ENCODE measurements at regions not wholly inside any gene's neighbourhood (a gene's known extent, or its start where the extent isn't known, plus 50 kb on each side); places are given as distances from the start of the nearest gene placed in this dataset.
"Not testable (repeated sequence)": the region's sequence is repeated elsewhere in the genome, so short reads cannot be mapped to it uniquely, and the experiment has no call there.

GRCh38 chr6:121688974-121689373 lies 253.5 kb downstream of the GJA1 start:
- no CpG with 5 or more reads among the region's 2 CpGs for WGBS (ENCODE audit: insufficient coverage)
- DNase-seq (ENCODE audit: low read depth in 4 of 6, low spot score in 6 of 6) = no peak
- Histone ChIP-seq H3K9me3 (ENCODE audit: control insufficient read depth, insufficient read depth, low read length) (no peaks in the 10 kb centered on the region), H3K4me3 (ENCODE audit: low read depth, low read length) (no peak overlapping the region), H3K27me3 (ENCODE audit: control insufficient read depth, insufficient read depth, low read length) (no peaks in the 10 kb centered on the region), H3K4me1 (ENCODE audit: control insufficient read depth, insufficient read depth, low read length) (no peaks in the 10 kb centered on the region), H3K27ac (ENCODE audit: low read depth, low read length) (no peak overlapping the region), H3K36me3 (ENCODE audit: control insufficient read depth, insufficient read depth, low read length) (no peaks in the 10 kb centered on the region)

GRCh38 chr6:121691126-121691551 lies 255.7 kb downstream of the GJA1 start:
- Histone ChIP-seq H3K27ac (ENCODE audit: low read depth, low read length) (no peak overlapping the region), H3K27me3 (ENCODE audit: control insufficient read depth, insufficient read depth, low read length) (no peaks in the 10 kb centered on the region), H3K4me1 (ENCODE audit: control insufficient read depth, insufficient read depth, low read length) (peaks cover 3% of the 10 kb centered on the region), H3K36me3 (ENCODE audit: control insufficient read depth, insufficient read depth, low read length) (no peaks in the 10 kb centered on the region), H3K9me3 (ENCODE audit: control insufficient read depth, insufficient read depth, low read length) (no peaks in the 10 kb centered on the region), H3K4me3 (ENCODE audit: low read depth, low read length) (no peak overlapping the region)
- no peak for DNase-seq (ENCODE audit: low read depth in 4 of 6, low spot score in 6 of 6)
- WGBS (ENCODE audit: insufficient coverage) = 100% methylated on average over 1 of the region's 1 CpG

- Histone ChIP-seq H3K36me3 (ENCODE audit: control insufficient read depth, insufficient read depth, low read length) (no peaks in the 10 kb centered on the region), H3K27me3 (ENCODE audit: control insufficient read depth, insufficient read depth, low read length) (no peaks in the 10 kb centered on the region), H3K9me3 (ENCODE audit: control insufficient read depth, insufficient read depth, low read length) (no peaks in the 10 kb centered on the region), H3K4me3 (ENCODE audit: low read depth, low read length) (no peak overlapping the region), H3K4me1 (ENCODE audit: control insufficient read depth, insufficient read depth, low read length) (peaks cover 3% of the 10 kb centered on the region), H3K27ac (ENCODE audit: low read depth, low read length) (peak overlapping the region; percentile 79)
- WGBS (ENCODE audit: insufficient coverage) = no CpG with 5 or more reads among the region's 3 CpGs
- no peak for DNase-seq (ENCODE audit: low read depth in 4 of 6, low spot score in 6 of 6)
These were observed 258.9 kb downstream of the GJA1 start for GRCh38 chr6:121694389-121694788.

DNA sequence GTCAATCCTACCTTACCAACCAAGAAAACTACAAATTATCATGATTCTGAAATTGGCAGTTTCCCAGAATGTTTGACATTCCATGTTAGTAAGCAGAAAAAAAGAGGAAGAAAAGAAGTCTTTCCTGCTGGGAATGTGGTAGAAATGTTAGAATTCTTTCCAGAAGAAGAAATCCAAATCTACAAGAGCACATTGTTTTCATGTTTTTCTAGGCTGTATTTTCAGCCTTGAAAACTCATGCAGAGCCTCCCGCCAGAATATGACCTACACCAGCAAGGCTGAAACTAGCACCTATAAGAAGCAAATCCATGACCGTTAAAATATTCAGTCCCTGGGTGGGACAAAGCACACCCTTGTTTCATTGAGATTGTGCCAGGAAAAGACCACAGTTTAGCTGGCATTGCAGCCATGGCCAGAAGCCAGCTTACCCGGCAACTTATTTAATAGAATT lies 259.4 kb downstream of the GJA1 start:
- Histone ChIP-seq H3K27me3 (ENCODE audit: control insufficient read depth, insufficient read depth, low read length) (no peaks in the 10 kb centered on the region), H3K4me3 (ENCODE audit: low read depth, low read length) (peak overlapping the region; percentile 6), H3K27ac (ENCODE audit: low read depth, low read length) (peak overlapping the region; percentile 79), H3K36me3 (ENCODE audit: control insufficient read depth, insufficient read depth, low read length) (no peaks in the 10 kb centered on the region), H3K4me1 (ENCODE audit: control insufficient read depth, insufficient read depth, low read length) (peaks cover 3% of the 10 kb centered on the region), H3K9me3 (ENCODE audit: control insufficient read depth, insufficient read depth, low read length) (no peaks in the 10 kb centered on the region)
- peak; percentile 36 to 84 (median 42) for DNase-seq (ENCODE audit: low read depth in 4 of 6, low spot score in 6 of 6)
- WGBS (ENCODE audit: insufficient coverage) = no CpG with 5 or more reads among the region's 3 CpGs

- Histone ChIP-seq H3K27ac (ENCODE audit: low read depth, low read length) (peak overlapping the region; percentile 79), H3K36me3 (ENCODE audit: control insufficient read depth, insufficient read depth, low read length) (no peaks in the 10 kb centered on the region), H3K27me3 (ENCODE audit: control insufficient read depth, insufficient read depth, low read length) (no peaks in the 10 kb centered on the region), H3K4me3 (ENCODE audit: low read depth, low read length) (no peak overlapping the region), H3K9me3 (ENCODE audit: control insufficient read depth, insufficient read depth, low read length) (no peaks in the 10 kb centered on the region), H3K4me1 (ENCODE audit: control insufficient read depth, insufficient read depth, low read length) (peaks cover 3% of the 10 kb centered on the region)
- WGBS (ENCODE audit: insufficient coverage) = 68% methylated on average over 2 of the region's 3 CpGs
- DNase-seq (ENCODE audit: low read depth in 4 of 6, low spot score in 6 of 6) = no peak
These were observed 259.9 kb downstream of the GJA1 start for GRCh38 chr6:121695329-121695728.

DNA sequence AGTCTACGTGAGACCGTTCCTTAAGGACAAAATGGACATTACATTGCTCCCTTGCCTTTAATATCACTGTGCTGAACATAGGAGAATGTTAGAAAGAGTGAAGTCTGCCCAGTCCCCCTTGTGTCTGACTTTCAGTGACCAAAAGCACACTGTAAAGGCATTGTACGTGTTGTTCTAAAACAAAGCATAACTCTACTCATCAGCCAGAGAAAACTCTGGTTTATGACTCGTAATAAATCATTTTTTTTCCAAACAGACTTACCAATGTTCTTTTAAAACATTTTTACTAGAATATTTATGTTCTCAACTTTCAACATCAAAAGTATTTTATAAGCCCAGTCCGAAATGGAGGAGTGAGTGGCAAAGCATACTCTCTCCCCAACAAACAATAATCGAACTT lies 262.5 kb downstream of the GJA1 start:
- Histone ChIP-seq H3K4me3 (ENCODE audit: low read depth, low read length) (no peak overlapping the region), H3K4me1 (ENCODE audit: control insufficient read depth, insufficient read depth, low read length) (peaks cover 3% of the 10 kb centered on the region), H3K27ac (ENCODE audit: low read depth, low read length) (no peak overlapping the region), H3K36me3 (ENCODE audit: control insufficient read depth, insufficient read depth, low read length) (no peaks in the 10 kb centered on the region), H3K9me3 (ENCODE audit: control insufficient read depth, insufficient read depth, low read length) (no peaks in the 10 kb centered on the region), H3K27me3 (ENCODE audit: control insufficient read depth, insufficient read depth, low read length) (no peaks in the 10 kb centered on the region)
- DNase-seq (ENCODE audit: low read depth in 4 of 6, low spot score in 6 of 6) = no peak
- WGBS (ENCODE audit: insufficient coverage) = no CpG with 5 or more reads among the region's 6 CpGs

- Histone ChIP-seq H3K27ac (ENCODE audit: low read depth, low read length) (no peak overlapping the region), H3K9me3 (ENCODE audit: control insufficient read depth, insufficient read depth, low read length) (no peaks in the 10 kb centered on the region)
- DNase-seq (ENCODE audit: low read depth in 4 of 6, low spot score in 6 of 6) = peak in 1 of 6 donors; percentile 4
These were observed 263.2 kb downstream of the GJA1 start for GRCh38 chr6:121698617-121699016.

GRCh38 chr6:121703129-121703528 lies 267.7 kb downstream of the GJA1 start:
- H3K27ac ChIP-seq (ENCODE audit: low read depth, low read length); H3K27me3 ChIP-seq (ENCODE audit: control insufficient read depth, insufficient read depth, low read length); DNase-seq (ENCODE audit: low read depth in 4 of 6, low spot score in 6 of 6); H3K36me3 ChIP-seq (ENCODE audit: control insufficient read depth, insufficient read depth, low read length); H3K4me1 ChIP-seq (ENCODE audit: control insufficient read depth, insufficient read depth, low read length); H3K9me3 ChIP-seq (ENCODE audit: control insufficient read depth, insufficient read depth, low read length); H3K4me3 ChIP-seq (ENCODE audit: low read depth, low read length): not testable (repeated sequence)
- 92% methylated on average over 8 of the region's 8 CpGs for WGBS (ENCODE audit: insufficient coverage)

More at GRCh38 chr6:121698617-121699016, 263.2 kb downstream of the GJA1 start:
- Histone ChIP-seq H3K4me1 (ENCODE audit: control insufficient read depth, insufficient read depth, low read length) (peaks cover 3% of the 10 kb centered on the region), H3K4me3 (ENCODE audit: low read depth, low read length) (no peak overlapping the region), H3K27me3 (ENCODE audit: control insufficient read depth, insufficient read depth, low read length) (no peaks in the 10 kb centered on the region), H3K36me3 (ENCODE audit: control insufficient read depth, insufficient read depth, low read length) (no peaks in the 10 kb centered on the region)

DNA sequence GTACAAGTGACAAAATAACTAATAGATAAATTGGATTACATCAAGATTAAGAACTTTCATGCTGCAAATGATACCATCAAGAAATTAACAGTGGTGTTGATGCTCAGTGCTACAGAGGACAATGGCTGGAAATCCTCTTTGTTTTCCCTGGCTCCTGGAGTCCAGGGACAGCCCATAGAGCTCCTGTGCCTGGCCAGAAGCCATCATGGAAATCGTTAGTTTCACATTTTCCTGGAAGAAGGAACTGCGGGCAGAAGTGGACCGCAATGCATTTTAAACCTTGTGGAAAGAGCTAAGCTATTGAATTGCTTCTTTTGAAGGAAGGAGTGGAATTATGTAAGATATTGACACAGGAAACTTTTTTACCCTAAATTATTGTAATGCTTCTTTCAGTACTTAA lies 276.0 kb downstream of the GJA1 start:
- no peak overlapping the region for H3K27ac ChIP-seq (ENCODE audit: low read depth, low read length)
- DNase-seq (ENCODE audit: low read depth in 4 of 6, low spot score in 6 of 6) = peak in 1 of 6 donors; percentile 27
- H3K4me3 ChIP-seq (ENCODE audit: low read depth, low read length) = no peak overlapping the region
- H3K4me1 ChIP-seq (ENCODE audit: control insufficient read depth, insufficient read depth, low read length) = no peaks in the 10 kb centered on the region
- H3K9me3 ChIP-seq (ENCODE audit: control insufficient read depth, insufficient read depth, low read length) = no peaks in the 10 kb centered on the region
- WGBS (ENCODE audit: insufficient coverage) = 43% methylated on average over 1 of the region's 3 CpGs
- H3K27me3 ChIP-seq (ENCODE audit: control insufficient read depth, insufficient read depth, low read length) = no peaks in the 10 kb centered on the region
- no peaks in the 10 kb centered on the region for H3K36me3 ChIP-seq (ENCODE audit: control insufficient read depth, insufficient read depth, low read length)

GRCh38 chr6:121717686-121718085 lies 282.2 kb downstream of the GJA1 start:
- no peaks in the 10 kb centered on the region for H3K27me3 ChIP-seq (ENCODE audit: control insufficient read depth, insufficient read depth, low read length)
- 100% methylated on average over 1 of the region's 4 CpGs for WGBS (ENCODE audit: insufficient coverage)
- H3K36me3 ChIP-seq (ENCODE audit: control insufficient read depth, insufficient read depth, low read length) = no peaks in the 10 kb centered on the region
- no peak overlapping the region for H3K4me3 ChIP-seq (ENCODE audit: low read depth, low read length)
- no peaks in the 10 kb centered on the region for H3K9me3 ChIP-seq (ENCODE audit: control insufficient read depth, insufficient read depth, low read length)
- H3K27ac ChIP-seq (ENCODE audit: low read depth, low read length) = no peak overlapping the region
- no peak for DNase-seq (ENCODE audit: low read depth in 4 of 6, low spot score in 6 of 6)
- no peaks in the 10 kb centered on the region for H3K4me1 ChIP-seq (ENCODE audit: control insufficient read depth, insufficient read depth, low read length)

Data from spinal cord (tissue), 9 donors.